ENCODE measurements at regions not wholly inside any gene's neighbourhood (a gene's known extent, or its start where the extent isn't known, plus 50 kb on each side); places are given as distances from the start of the nearest gene placed in this dataset.

DNA sequence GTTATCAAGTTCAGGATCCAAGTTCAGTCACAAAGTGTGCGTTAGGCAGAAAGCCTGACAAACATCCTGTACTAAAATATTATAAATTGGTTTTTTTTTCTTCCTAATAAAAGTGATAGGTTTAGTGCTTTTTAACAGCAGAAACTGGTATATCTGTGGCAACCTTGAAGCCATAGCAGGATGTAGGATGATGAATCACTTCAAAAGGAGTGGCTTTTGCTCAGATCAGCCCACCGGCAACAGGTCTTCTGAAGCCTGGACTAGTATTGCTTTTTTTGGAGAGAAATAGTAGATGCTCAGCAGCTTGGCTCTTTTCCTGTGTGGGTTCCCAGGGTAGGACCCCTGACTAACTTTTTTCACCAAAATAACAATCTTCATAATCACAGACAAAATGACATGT, 190.8 kb downstream of the EPM2A start:
- TF ChIP-seq, protein P1, sequence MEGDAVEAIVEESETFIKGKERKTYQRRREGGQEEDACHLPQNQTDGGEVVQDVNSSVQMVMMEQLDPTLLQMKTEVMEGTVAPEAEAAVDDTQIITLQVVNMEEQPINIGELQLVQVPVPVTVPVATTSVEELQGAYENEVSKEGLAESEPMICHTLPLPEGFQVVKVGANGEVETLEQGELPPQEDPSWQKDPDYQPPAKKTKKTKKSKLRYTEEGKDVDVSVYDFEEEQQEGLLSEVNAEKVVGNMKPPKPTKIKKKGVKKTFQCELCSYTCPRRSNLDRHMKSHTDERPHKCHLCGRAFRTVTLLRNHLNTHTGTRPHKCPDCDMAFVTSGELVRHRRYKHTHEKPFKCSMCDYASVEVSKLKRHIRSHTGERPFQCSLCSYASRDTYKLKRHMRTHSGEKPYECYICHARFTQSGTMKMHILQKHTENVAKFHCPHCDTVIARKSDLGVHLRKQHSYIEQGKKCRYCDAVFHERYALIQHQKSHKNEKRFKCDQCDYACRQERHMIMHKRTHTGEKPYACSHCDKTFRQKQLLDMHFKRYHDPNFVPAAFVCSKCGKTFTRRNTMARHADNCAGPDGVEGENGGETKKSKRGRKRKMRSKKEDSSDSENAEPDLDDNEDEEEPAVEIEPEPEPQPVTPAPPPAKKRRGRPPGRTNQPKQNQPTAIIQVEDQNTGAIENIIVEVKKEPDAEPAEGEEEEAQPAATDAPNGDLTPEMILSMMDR (IDR thresholded peaks at IDR 0.05) = no peak
- TF ChIP-seq POLR2A (IDR thresholded peaks at IDR 0.05) = no peak
